ENCODE measurements at regions not wholly inside any gene's neighbourhood (a gene's known extent, or its start where the extent isn't known, plus 50 kb on each side); places are given as distances from the start of the nearest gene placed in this dataset.

DNA sequence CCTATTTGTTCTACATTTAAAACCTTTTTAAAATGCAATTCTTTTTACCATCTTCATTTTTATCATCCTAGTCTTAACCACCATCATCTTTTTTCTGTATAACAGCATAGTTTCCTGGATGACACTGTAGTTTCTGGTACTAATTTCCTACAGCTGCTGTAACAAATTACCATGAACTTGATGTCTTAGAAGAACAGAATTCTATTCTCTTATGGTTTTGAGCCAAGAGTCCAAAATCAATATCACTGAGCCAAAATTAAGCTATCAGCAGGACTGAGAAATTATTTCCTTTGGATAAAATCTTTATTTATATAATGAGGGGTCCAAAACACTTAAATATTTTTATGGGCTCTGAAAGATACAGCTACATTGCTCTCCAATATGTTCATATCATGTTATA lies 539.3 kb downstream of the METTL4 start:
- TF ChIP-seq CSDC2 (CRISPR knock-in tag; IDR thresholded peaks at IDR 0.05), result no peak
- TF ChIP-seq TCF4 (CRISPR knock-in tag; IDR thresholded peaks at IDR 0.05; ENCODE audit: borderline replicate concordance), result no peak
- TF ChIP-seq ESRRG (CRISPR knock-in tag; IDR thresholded peaks at IDR 0.05), result no peak
- no peak for TF ChIP-seq RARB (CRISPR knock-in tag; IDR thresholded peaks at IDR 0.05)
- TF ChIP-seq ZFP3 (CRISPR knock-in tag; IDR thresholded peaks at IDR 0.05), result no peak
- TF ChIP-seq, protein P1, sequence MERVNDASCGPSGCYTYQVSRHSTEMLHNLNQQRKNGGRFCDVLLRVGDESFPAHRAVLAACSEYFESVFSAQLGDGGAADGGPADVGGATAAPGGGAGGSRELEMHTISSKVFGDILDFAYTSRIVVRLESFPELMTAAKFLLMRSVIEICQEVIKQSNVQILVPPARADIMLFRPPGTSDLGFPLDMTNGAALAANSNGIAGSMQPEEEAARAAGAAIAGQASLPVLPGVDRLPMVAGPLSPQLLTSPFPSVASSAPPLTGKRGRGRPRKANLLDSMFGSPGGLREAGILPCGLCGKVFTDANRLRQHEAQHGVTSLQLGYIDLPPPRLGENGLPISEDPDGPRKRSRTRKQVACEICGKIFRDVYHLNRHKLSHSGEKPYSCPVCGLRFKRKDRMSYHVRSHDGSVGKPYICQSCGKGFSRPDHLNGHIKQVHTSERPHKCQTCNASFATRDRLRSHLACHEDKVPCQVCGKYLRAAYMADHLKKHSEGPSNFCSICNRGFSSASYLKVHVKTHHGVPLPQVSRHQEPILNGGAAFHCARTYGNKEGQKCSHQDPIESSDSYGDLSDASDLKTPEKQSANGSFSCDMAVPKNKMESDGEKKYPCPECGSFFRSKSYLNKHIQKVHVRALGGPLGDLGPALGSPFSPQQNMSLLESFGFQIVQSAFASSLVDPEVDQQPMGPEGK (CRISPR knock-in tag; IDR thresholded peaks at IDR 0.05; ENCODE audit: borderline replicate concordance), result no peak
- TF ChIP-seq SNAI2 (CRISPR knock-in tag; IDR thresholded peaks at IDR 0.05), result no peak
- no peak for TF ChIP-seq TOX (CRISPR knock-in tag; IDR thresholded peaks at IDR 0.05; ENCODE audit: borderline replicate concordance)
- TF ChIP-seq ZNF565 (CRISPR knock-in tag; conservative IDR thresholded peaks at IDR 0.05; ENCODE audit: low read depth), result no peak
- no peak for TF ChIP-seq ZFP30 (CRISPR knock-in tag; IDR thresholded peaks at IDR 0.05)
- TF ChIP-seq ZNF70 (CRISPR knock-in tag; IDR thresholded peaks at IDR 0.05), result no peak
- no peak for TF ChIP-seq ARNTL (CRISPR knock-in tag; IDR thresholded peaks at IDR 0.05; ENCODE audit: borderline replicate concordance, low read depth)
- TF ChIP-seq ZNF8 (CRISPR knock-in tag; IDR thresholded peaks at IDR 0.05), result no peak

Measured in SK-N-SH treated with all-trans-retinoic acid at 6 μM for 48 hours (cell line).